NCI-H2196 (cell line): ENCODE measurements at regions not wholly inside any gene's neighbourhood (a gene's known extent, or its start where the extent isn't known, plus 50 kb on each side); places are given as distances from the start of the nearest gene placed in this dataset.

Experiments used
- DNase-seq: peaks from one replicate; lab custom pipeline; 2025; ENCODE audit not compliant: unreplicated experiment; lab: John Stamatoyannopoulos, UW

DNA sequence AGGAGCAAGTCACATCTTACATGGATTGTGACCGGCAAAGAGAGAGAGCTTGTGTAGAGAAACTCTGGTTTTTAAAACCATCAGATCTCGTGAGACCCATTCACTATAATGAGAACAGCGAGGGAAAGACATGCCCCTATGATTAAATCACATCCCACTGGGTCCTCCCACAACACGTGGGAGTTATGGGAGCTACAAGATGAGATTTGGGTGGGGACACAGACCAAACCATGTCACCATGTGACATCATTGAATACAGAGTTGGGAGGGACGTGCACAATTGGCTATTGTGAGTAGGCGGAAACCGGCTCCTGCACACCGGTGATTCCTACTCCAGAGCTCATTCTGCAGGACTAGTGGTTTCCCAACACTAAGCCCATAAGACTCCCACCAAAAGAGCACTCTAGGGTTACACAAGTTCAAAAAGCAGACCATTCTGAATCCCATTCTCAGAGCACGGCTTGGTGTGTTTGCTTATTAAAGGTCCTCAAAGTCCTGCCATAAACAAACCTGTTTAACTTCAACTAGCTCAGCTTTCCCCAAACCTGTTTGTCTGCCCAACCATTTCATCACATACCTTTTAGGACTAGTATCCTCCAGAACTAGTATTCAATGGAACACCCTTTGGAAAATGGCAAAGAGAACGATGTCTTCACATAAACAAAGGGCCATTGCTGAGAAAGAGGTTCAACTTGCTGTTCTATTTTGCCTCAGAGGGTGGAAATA is 167.6 kb downstream of the TLE3 start:
- no peak for DNase-seq

DNA sequence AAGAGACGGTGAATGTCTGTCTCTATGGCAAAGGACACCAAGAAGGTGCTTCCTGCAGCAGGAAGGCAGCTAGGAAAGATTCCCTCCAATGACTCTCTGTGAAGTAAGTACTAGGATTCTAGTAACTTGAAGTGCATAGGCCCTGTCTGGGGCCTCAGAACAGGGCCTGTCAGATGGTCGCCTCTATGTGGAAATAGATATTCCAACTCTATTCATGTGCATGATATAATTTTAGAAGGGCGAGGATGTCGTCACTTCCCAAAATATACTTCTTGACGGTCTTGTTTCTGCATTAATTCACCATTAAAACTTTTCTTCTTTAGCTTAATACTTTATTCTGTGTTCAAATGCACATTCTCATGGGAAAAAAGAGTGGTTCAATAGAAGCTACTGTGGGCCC is 167.0 kb downstream of the TLE3 start:
- DNase-seq, result no peak

DNA sequence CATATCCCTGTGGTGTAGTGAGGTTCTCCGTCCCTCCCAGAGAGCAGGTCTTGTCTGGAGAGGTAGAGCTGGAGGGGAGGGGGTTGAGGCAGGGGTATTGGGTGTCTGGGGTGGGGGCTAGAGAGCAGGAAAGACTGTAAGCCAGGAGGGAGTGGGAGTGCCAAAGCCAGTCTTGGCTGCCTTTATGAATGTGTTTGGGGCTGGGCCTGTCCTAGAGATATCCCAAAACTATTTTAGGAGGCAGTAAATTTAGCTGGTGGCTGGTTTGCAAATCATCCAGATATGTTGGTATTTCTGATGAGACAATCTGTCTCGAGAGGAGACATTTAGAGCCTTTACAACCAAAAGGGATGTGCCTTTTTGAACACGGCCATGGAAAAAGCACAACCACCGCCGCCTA is 166.6 kb downstream of the TLE3 start:
- no peak for DNase-seq

DNA sequence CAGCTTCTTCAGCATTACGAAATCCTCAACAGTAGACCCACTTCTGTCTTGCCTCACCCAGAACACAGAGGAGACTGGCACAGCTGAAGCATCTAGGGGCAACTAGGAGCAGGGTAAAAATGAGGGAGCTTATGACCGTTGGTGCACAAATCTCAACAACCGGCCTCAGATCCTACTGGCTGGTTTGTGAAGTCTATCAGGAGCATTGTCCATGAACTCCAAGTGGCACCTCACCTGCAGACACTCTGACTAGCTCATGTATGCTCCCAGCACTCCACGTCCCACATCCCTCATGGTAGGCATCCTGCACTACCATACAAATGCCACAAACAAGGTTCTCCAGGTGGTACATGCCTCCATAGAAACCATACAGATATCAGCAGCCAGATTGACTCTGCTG is 163.1 kb downstream of the TLE3 start:
- no peak for DNase-seq

DNA sequence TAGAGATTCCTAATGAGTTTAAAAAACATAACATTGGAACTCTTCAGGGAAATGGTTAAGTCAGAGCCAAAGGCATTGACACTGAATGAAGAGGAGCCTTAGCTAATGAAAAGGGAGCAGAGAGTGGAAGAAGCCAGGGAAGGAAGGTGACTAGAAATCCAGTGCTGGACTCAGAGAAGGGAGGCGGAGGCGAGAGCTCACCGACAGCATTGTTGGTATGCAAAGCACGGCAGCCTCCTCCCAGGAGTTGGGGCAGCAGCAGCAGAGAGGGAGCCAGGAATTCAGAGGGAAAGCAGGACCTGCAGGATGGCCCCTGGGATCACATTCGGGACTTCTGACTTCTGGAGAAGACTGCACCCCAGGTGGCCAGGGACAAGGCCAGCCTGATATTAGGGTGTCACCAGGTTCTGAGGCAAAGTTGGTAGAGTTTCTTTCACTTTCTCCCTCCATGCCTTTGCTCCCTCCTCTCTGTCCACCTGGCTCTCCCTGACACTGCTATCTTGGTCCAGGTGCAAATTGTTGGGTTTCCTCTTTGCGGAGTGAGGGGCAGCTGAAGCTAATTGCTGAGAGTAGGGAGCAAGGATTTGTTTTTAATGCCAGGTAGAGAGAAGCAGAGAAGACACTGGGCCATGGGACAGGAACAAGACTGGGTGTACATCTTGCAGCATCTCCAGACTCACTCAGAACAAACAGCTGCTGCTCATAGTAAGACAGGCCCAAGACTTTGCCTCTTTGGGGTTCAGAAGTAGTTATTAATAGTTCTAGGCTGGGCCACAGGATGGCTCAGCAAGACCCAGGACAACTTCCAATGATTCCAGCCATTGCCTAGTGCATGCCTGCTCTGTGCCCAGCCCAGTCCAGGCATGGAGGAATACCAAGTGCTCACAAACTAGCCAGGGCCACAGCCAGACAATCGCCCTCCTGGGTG is 157.9 kb downstream of the TLE3 start:
- no peak for DNase-seq

DNA sequence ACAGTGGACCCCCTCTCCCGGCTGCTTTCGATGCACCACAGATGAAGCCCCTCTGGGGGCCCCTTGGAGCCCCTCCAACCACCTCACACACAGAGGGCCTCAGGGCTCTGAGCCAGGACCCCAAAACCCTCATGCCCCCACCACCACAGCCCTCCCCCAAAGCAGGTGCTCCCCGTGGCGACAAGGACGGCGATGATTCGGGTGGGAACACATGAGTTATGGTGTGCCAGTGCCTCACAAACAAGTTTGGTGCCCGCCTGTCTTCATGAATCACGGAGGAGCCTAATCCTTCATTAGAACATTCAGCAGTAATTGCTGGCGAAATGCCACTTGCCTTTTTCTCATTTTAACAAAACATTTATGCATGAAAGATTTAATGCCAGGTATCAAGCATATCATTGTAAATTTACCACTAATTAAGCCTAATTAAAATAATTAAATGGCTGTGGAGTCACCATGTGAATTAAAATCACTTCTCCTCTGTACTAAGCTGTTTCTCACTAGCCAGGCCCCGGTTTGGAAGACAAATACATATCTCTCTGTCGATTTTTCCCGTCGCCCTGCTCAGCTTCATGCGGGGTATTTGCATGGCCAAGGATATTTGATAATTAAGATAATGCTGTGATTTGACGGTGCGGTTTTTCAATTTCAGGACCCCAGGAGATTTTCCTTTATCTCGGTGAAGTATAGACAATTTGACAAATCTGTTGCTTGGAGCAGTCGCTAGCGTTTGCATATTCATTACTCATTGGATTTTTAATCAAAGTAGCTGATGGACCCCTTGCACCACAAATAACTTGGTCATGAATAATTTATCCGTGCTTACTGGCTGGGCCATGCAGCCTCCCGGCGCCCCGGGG is 157.0 kb downstream of the TLE3 start:
- no peak for DNase-seq

DNA sequence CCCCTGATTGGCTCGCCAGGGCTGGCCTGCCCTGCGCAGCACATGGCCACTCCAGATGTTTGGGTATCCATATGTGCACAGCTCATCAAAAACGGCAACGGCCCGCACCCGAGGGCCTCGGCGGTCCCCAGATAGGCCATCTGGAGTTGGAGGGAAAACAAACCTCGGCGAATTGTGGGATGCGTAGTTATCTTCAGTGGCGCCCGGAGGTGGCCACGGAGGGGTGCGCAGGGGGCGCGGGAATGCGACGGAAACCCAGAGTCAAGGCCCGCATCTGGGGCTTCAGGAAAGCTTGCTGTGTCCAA is 156.5 kb downstream of the TLE3 start:
- DNase-seq, result no peak

DNA sequence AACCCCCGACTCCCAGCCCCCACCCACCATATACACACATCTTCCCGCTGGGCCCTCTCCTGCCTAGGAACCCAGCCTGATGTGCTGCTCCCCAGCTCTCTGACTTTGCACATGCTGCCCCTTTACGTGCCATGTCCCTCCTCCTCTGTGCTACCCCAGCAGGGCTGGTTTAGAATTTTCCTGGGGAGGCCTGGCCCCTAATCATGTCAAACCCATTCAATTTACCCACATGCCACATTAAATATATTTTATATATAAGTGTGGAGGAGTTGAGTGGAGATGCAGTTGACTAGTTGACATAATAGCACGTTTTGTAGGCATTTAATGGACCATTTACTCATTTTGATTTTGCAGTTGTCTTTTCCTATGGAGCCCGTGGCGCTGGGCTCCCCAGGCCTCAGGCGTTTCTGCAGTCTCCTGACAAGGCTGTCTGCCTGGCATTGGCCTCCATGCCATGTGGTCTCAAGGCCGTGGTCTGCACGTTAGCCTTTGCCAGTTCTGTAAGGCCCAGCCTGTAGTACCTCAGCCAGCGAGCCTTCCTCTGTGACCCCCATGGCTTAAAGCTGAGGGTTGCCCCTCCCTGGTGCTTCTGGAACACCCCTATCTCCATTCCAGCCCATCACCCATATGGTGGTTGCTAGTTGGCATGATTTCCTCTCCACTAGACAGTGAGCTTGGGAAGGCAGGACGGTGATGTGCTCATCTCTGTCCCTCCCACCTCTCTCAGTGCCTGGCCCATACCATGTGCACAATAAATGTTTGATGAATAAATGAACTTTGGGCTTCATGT is 155.8 kb downstream of the TLE3 start:
- DNase-seq, result no peak

DNA sequence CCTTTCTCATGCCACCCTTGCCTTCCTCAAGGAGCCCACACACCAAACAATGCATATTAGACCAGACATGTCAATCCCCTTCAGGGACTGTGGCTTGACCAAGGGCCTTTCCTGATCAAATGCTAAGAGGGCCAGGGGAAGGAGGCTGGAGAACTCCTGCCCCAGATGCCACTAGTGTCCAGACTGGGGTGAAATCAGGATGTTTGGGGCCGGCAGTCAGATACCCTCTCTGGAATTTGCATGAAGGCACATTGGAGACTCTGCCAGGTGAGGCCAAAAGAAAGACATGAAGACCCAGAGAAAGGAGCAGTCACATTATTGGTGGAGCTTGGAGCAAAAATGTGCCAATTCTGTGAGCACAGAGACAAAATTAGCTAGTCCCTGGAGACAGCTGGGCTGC is 154.1 kb downstream of the TLE3 start:
- no peak for DNase-seq

DNA sequence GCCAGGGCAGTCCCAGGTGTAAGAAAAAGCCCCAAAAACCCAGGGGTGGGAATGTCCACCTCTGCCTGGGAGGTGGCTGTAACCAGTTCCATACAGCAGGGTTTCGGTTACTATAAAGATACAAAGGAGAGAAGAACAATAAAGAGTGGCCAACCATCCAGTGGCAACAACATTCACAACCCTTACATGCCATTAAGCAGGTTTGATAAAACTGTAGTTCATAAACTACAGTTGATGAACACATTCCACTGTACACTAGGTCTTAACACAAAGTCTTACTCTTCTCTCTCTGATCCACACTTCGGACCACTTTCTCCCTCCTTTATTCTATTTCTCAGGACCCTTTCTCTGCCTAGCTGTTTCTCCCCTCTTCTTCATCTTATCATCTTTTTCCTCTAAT is 152.0 kb downstream of the TLE3 start:
- DNase-seq, result no peak

DNA sequence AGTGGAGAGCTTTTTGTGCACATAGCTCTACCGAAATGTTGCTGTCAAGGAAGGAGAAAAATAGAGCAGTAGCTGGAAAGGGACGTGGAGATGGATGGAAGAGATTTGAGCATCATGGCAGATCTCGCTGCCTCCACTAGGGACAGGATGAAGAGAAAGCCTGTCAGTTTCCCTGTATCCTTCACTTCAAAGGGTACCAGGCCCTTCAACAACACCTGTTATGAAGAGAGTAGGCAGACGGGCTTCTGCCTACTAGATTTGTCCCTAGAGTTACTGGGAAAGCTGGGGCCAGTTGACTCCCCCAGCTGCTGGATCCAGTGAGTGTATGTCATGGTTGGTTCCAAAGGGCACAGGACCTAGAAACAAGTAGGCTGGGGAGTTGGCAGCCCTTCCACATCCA is 150.8 kb downstream of the TLE3 start:
- no peak for DNase-seq

DNA sequence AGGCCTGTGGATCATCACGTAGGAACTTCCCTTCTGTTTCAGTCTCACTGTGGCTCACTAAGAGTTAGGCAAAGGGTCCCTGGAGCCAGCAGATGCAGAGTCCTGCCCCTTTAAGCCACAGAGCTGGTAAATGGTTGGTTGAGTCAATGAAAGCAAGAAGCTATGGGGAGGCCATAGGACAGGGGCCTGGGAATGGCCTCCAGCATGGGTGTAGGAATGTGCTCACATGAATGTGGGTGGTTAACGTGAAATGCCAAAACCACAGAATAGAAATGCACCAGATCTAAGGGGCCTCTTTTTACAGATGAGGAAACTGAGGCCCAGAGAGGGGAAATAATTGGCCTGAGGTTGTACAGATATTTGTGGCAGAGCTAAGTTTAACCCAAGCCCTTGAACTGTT is 150.3 kb downstream of the TLE3 start:
- no peak for DNase-seq

DNA sequence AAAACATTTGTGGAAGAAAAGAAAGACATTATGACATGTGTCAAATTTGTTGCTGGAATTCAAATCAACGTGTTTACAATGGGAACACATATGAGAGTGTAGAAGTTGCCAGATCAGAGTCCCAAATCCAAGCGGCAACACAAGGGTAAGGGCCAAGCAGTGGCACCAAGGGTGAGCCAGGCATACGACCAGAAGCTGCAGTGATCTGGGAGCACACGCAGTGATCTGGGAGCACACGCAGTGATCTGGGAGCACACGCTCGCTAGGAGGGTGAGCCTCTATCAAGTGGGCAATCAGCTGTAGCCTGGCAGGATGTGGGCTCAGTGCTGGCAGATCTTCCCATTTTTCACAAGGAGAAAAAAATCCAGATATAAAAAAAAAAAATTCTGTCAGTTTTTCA is 148.2 kb downstream of the TLE3 start:
- no peak for DNase-seq

DNA sequence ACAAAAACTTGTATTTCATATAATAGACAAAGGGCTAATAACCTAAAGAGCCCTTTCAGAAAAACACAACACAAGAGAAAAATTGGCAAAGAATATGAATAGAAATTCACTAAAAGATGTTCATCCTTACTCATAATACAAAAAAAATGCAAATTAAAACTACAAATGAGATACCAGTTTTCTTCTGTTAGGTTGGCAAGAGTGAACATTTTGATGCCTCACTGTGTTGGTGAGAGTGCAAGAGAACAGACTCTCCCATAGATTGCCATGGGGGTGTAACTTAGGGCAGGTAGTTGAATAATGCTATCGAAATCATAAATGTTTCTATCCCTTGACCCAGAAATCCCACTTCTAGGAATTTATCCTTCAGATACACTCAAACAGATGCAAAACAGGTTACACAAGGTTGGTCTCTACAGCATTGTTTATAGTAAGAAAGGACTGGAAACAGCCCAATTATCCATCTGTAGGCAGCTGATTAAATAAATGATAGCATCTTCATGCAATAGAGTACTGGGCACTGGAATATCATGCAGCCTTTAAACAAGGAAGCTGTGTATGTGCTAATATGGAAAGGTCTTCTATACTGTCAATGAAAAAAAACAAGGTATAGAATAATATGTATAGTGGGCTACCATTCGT is 146.3 kb downstream of the TLE3 start:
- peak; percentile 27 for DNase-seq

DNA sequence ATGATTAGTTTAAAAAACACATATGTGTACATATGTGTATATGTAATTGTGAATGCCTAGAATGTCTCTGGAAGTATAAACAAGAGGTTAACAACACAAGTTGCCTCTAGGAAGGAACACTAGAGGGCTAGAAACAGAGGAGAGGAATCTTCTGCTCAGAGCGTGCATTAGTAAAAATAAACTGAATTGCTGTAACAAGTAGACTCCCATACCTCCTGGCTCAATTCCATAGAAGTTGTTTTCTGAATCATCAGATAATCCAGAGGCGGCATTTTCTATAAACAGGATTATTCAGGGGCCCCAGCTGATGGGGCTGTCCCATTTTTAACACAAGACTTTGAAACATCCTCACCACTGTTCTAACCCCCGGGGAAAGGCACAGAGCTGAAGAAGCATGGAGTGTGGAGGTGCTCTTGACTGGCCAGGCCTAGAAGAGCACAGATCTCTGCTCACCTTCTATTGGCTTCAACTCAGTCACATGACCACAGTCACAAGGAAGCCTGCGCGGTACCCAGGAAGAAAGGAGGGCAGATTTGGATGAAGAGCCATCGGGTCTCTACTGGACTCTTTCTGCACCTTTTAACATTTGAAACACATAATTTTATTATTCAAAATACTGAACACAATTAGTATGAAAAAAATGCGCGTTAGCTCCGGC is 145.7 kb downstream of the TLE3 start:
- DNase-seq, result peak; percentile 4

DNA sequence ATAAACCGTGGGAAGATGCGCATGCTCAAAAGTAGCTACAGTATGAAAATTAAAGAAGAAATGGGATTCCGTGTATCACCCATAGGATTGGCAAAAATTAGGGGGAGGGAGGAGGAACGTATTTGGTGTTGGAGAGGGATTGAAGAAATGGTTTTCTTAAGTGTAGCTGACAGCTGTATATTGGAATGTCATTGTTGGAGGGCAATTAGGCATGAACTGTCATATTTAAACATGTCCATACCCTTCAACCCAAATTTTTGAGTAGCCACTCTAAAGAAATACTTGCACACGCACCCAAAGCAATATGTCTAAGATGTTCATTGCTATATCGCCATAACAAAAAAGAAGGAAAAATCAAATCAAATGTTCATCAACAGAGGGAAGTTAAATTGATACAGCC is 144.7 kb downstream of the TLE3 start:
- DNase-seq, result no peak

DNA sequence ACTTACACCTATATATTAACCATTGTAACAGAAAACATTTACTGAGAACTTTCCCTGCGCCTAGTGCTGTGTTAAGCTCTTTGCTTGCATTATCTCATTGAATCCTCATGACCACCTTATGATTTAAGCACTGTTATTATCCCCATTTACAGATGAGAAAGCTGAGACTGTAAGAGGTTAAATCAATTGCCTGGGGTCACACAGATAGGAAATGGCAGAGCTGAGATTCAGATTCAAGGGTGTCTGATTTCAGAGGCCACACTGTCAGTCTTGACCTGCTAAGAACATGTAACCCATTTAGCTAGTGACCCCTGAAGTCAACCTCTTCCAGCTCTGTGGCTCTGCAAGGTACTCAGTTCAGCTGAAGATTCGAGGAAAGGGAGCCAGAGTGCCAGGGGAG is 143.9 kb downstream of the TLE3 start:
- DNase-seq, result no peak

DNA sequence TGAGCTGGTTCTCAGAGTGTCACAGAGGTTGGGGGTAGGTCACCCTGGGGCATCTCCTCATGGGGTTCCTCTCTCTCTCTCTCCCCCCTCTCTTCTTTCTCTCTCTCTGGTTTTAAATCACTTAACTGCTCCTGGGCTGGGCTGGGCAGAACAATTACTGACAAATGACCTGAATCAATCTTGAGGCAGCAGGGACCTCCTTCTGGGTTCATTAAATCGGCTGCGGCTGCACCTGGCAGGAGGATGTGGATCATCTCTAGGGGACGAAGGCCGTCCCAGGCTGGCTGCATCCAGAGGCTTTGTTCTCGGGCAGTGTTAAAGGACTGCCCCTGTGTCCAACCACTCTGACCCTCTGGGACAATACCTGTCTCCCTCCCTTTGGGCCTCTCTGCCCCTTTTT is 143.1 kb downstream of the TLE3 start:
- no peak for DNase-seq

DNA sequence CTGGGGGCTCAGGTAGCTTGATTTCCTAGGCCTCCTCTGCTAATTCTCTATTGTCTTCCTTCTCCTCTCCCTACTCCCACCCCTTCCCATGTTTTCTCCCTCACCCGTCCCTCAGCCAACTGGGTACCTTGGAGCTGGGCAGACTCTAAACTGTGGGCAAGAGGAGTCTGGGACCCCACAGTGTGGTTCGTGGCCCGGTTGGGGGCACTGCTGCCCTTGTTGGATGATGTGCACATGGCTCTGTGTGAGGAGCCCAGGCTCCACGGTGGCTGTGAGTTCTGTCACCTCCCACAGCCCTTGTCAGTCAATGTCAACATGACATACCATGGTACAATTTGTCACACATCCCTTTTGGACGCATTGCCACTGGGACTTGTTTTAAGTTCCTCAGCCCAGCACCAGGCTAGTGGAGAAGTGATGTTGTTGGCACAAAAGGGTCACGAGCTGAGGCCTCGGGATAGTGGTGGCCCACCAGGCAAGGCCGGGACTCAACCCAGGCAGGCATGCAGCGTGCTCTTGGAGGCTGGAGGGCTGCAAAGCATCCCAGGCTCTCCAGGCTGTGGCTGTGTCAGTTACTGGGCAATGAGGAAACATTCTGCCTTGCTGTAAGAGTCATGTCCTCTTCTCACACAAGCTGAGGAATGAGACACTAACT is 142.3 kb downstream of the TLE3 start:
- DNase-seq, result no peak
